Smooth muscle cell (in vitro differentiated cells): ENCODE measurements at regions not wholly inside any gene's neighbourhood (a gene's known extent, or its start where the extent isn't known, plus 50 kb on each side); places are given as distances from the start of the nearest gene placed in this dataset.

Experiments used
- DNase-seq: peaks from one replicate; lab custom pipeline; 2025; ENCODE audit not compliant: unreplicated experiment; lab: John Stamatoyannopoulos, UW
- H2AFZ ChIP-seq: fragments of 200-600 bp; sonication (generic); 2 replicates; pipeline ENCODE4 v1.6.0; 2016; ENCODE audit warnings: antibody characterized with exemption, low read depth, mild to moderate bottlenecking
- H3F3A ChIP-seq: fragments of 200-600 bp; sonication (generic); 2 replicates; pipeline ENCODE4 v1.6.0; 2017; ENCODE audit warnings: antibody characterized with exemption, low read depth
- H3K27ac ChIP-seq: fragments of 200-600 bp; sonication (generic); 2 replicates; pipeline ENCODE4 v1.5.1; 2016; ENCODE audit warnings: low read depth, mild to moderate bottlenecking
- H3K27me3 ChIP-seq: fragments of 200-600 bp; sonication (generic); 2 replicates; pipeline ENCODE4 v1.6.1; 2016; ENCODE audit warnings: low read depth, mild to moderate bottlenecking
- H3K36me3 ChIP-seq: fragments of 200-600 bp; sonication (generic); 2 replicates; pipeline ENCODE4 v1.5.1; 2016; ENCODE audit warnings: low read depth
- H3K4me1 ChIP-seq: fragments of 200-600 bp; sonication (generic); 2 replicates; pipeline ENCODE4 v1.5.1; 2016; ENCODE audit warnings: low read depth
- H3K4me2 ChIP-seq: fragments of 200-600 bp; sonication (generic); 2 replicates; pipeline ENCODE4 v1.6.0; 2016; ENCODE audit warnings: mild to moderate bottlenecking
- H3K4me3 ChIP-seq: fragments of 200-600 bp; sonication (generic); 2 replicates; pipeline ENCODE4 v1.5.1; 2016; ENCODE audit warnings: mild to moderate bottlenecking
- H3K79me2 ChIP-seq: fragments of 200-600 bp; sonication (generic); 2 replicates; pipeline ENCODE4 v1.6.0; 2016; ENCODE audit warnings: low read depth, mild to moderate bottlenecking
- H3K9ac ChIP-seq: fragments of 200-600 bp; sonication (generic); 2 replicates; pipeline ENCODE4 v1.6.0; 2016; ENCODE audit warnings: low read depth
- H3K9me3 ChIP-seq: fragments of 200-600 bp; sonication (generic); replicated peaks from 2 replicates; pipeline ENCODE4 v1.5.1; 2016; ENCODE audit warnings: low read depth
- H4K20me1 ChIP-seq: fragments of 200-600 bp; sonication (generic); 2 replicates; pipeline ENCODE4 v1.6.0; 2016; ENCODE audit warnings: low read depth
- CTCF ChIP-seq: fragments of 200-600 bp; sonication (generic); IDR thresholded peaks from 2 replicates; pipeline ENCODE4 v1.5.1; 2017; ENCODE audit warnings: borderline replicate concordance, mild to moderate bottlenecking, antibody characterized with exemption; ENCODE audit not compliant: insufficient read depth, poor library complexity, severe bottlenecking
- WGBS: methylation state at CpG from one replicate; pipeline ENCODE4 v1.1.7; 2016; ENCODE audit warnings: low lambda C conversion rate; 5-methylcytosine and 5-hydroxymethylcytosine counted together

- no peaks in the 10 kb centered on the region for H4K20me1 ChIP-seq
- no peak overlapping the region for H3K9ac ChIP-seq
- H3K27me3 ChIP-seq = no peaks in the 10 kb centered on the region
- 83% methylated on average over 8 of the region's 8 CpGs for WGBS
- no peak for TF ChIP-seq CTCF
- H3K27ac ChIP-seq = no peak overlapping the region
- H3K36me3 ChIP-seq = no peaks in the 10 kb centered on the region
- H2AFZ ChIP-seq = no peak overlapping the region
- no peaks in the 10 kb centered on the region for H3F3A ChIP-seq
- no peak overlapping the region for H3K4me2 ChIP-seq
- DNase-seq = no peak
- H3K4me1 ChIP-seq = no peaks in the 10 kb centered on the region
- H3K79me2 ChIP-seq = no peaks in the 10 kb centered on the region
- no peaks in the 10 kb centered on the region for H3K9me3 ChIP-seq
- H3K4me3 ChIP-seq = no peak overlapping the region
Observed at GRCh38 chrX:9130031-9130430, 96.1 kb upstream of the FAM9B start.

GRCh38 chrX:9131066-9131465, 97.1 kb upstream of the FAM9B start:
- Histone ChIP-seq H3K9me3 (no peaks in the 10 kb centered on the region), H3F3A (no peaks in the 10 kb centered on the region), H3K4me3 (no peak overlapping the region), H3K4me1 (no peaks in the 10 kb centered on the region), H4K20me1 (no peaks in the 10 kb centered on the region), H3K9ac (no peak overlapping the region), H3K27me3 (no peaks in the 10 kb centered on the region), H3K4me2 (no peak overlapping the region), H3K27ac (no peak overlapping the region), H2AFZ (no peak overlapping the region), H3K79me2 (no peaks in the 10 kb centered on the region), H3K36me3 (no peaks in the 10 kb centered on the region)
- no peak for TF ChIP-seq CTCF
- WGBS = 67% methylated on average over 4 of the region's 4 CpGs
- DNase-seq = no peak

- Histone ChIP-seq H3K4me3 (no peak overlapping the region), H2AFZ (no peak overlapping the region), H3F3A (no peaks in the 10 kb centered on the region), H3K9ac (no peak overlapping the region), H3K4me2 (no peak overlapping the region), H3K27ac (no peak overlapping the region), H3K79me2 (no peaks in the 10 kb centered on the region), H3K9me3 (no peaks in the 10 kb centered on the region), H3K27me3 (no peaks in the 10 kb centered on the region), H3K36me3 (no peaks in the 10 kb centered on the region), H3K4me1 (no peaks in the 10 kb centered on the region), H4K20me1 (no peaks in the 10 kb centered on the region)
- 76% methylated on average over 5 of the region's 5 CpGs for WGBS
- no peak for TF ChIP-seq CTCF
- no peak for DNase-seq
Observed at GRCh38 chrX:9132036-9132638, 98.2 kb upstream of the FAM9B start.

GRCh38 chrX:9133426-9133825, 99.5 kb upstream of the FAM9B start:
- WGBS = 45% methylated on average over 1 of the region's 1 CpG

More at GRCh38 chrX:9133426-9133825, 99.5 kb upstream of the FAM9B start:
- H2AFZ ChIP-seq = no peak overlapping the region
- H3K36me3 ChIP-seq = no peaks in the 10 kb centered on the region
- no peak overlapping the region for H3K4me3 ChIP-seq
- no peaks in the 10 kb centered on the region for H3K79me2 ChIP-seq
- no peak for TF ChIP-seq CTCF
- H3K4me2 ChIP-seq = no peak overlapping the region
- no peak overlapping the region for H3K9ac ChIP-seq
- H3K27ac ChIP-seq = no peak overlapping the region
- H4K20me1 ChIP-seq = no peaks in the 10 kb centered on the region
- no peaks in the 10 kb centered on the region for H3K4me1 ChIP-seq
- H3K27me3 ChIP-seq = no peaks in the 10 kb centered on the region
- H3F3A ChIP-seq = no peaks in the 10 kb centered on the region
- H3K9me3 ChIP-seq = no peaks in the 10 kb centered on the region
- DNase-seq = no peak
